Mucosa of descending colon (tissue), 3 donors: ENCODE measurements at regions not wholly inside any gene's neighbourhood (a gene's known extent, or its start where the extent isn't known, plus 50 kb on each side); places are given as distances from the start of the nearest gene placed in this dataset.

Experiments used
- ATAC-seq: fragments of 200-7000 bp; cut with Tn5 transposase; one replicate; pipeline ENCODE4 v1.9.1; 2020; ENCODE audit warnings: mild to moderate bottlenecking, moderate library complexity
- DNase-seq, 3 donors: peaks; one replicate each; pipeline ENCODE4 v3.0.0-alpha.2; 2020
- H3K36me3 ChIP-seq: fragments of 200-600 bp; one replicate; pipeline ENCODE4 v1.8.0; 2021; ENCODE audit warnings: low read depth, mild to moderate bottlenecking
- H3K4me1 ChIP-seq: fragments of 200-600 bp; one replicate; pipeline ENCODE4 v1.8.0; 2021; ENCODE audit warnings: low read depth, mild to moderate bottlenecking
- H3K4me3 ChIP-seq: fragments of 200-600 bp; one replicate; pipeline ENCODE4 v1.8.0; 2021; ENCODE audit warnings: mild to moderate bottlenecking
- H3K9me3 ChIP-seq: fragments of 200-600 bp; one replicate; pipeline ENCODE4 v1.8.0; 2021; ENCODE audit warnings: mild to moderate bottlenecking
- CTCF ChIP-seq: fragments of 200-600 bp; IDR thresholded peaks from one replicate; pipeline ENCODE4 v1.8.0; 2022; ENCODE audit warnings: antibody characterized with exemption, mild to moderate bottlenecking
- intact Hi-C, 2 donors: fragments of 100-400 bp; cut with DNase I in 1 of 2; cut with micrococcal nuclease in 1 of 2; formaldehyde crosslinking; loops; one replicate each; pipeline versions ENCODE4 v1.11.0 to v1.11.1; 2022; cut with DNase I, micrococcal nuclease
- donor health status: DM: no; HTN: no; CAD: no; lungs with moderate emphysema.
- donor health status: DM: no; HTN: no; CAD: no.
- donor health status: DM: no; HTN: yes; CAD: no.

- ATAC-seq: no peak
- Histone ChIP-seq H3K36me3 (no peaks in the 10 kb centered on the region), H3K9me3 (no peaks in the 10 kb centered on the region), H3K4me1 (no peaks in the 10 kb centered on the region), H3K4me3 (no peak overlapping the region)
- no peak for TF ChIP-seq CTCF
- DNase-seq: no peak
- intact Hi-C loops: no loop called here
These were observed 212.8 kb upstream of the ADAMTSL1 start for GRCh38 chr9:18261181-18261580.

GRCh38 chr9:18263377-18263776, 210.6 kb upstream of the ADAMTSL1 start:
- TF ChIP-seq CTCF: no peak
- DNase-seq (no peak), ATAC-seq (no peak)
- Histone ChIP-seq H3K4me3 (no peak overlapping the region), H3K36me3 (no peaks in the 10 kb centered on the region), H3K4me1 (no peaks in the 10 kb centered on the region), H3K9me3 (no peaks in the 10 kb centered on the region)
- intact Hi-C loops: no loop called here

- no peaks in the 10 kb centered on the region for H3K36me3 ChIP-seq
- no peak for DNase-seq
- no peak for TF ChIP-seq CTCF
- no peak overlapping the region for H3K4me3 ChIP-seq
- intact Hi-C loops: no loop called here
- peaks cover 7% of the 10 kb centered on the region for H3K9me3 ChIP-seq
- ATAC-seq: no peak
- no peaks in the 10 kb centered on the region for H3K4me1 ChIP-seq
These were observed 205.6 kb upstream of the ADAMTSL1 start for GRCh38 chr9:18268381-18268780.

- DNase-seq: no peak
These were observed 204.4 kb upstream of the ADAMTSL1 start for GRCh38 chr9:18269561-18269960.

GRCh38 chr9:18274693-18275092, 199.3 kb upstream of the ADAMTSL1 start:
- ATAC-seq: no peak
- no peaks in the 10 kb centered on the region for H3K4me1 ChIP-seq
- DNase-seq: no peak
- intact Hi-C loops: no loop called here
- no peaks in the 10 kb centered on the region for H3K36me3 ChIP-seq
- H3K4me3 ChIP-seq: no peak overlapping the region
- peaks cover 7% of the 10 kb centered on the region for H3K9me3 ChIP-seq
- no peak for TF ChIP-seq CTCF

More at GRCh38 chr9:18269561-18269960, 204.4 kb upstream of the ADAMTSL1 start:
- H3K4me3 ChIP-seq: no peak overlapping the region
- H3K9me3 ChIP-seq: peaks cover 7% of the 10 kb centered on the region
- TF ChIP-seq CTCF: no peak
- no peak for ATAC-seq
- intact Hi-C loops: no loop called here
- no peaks in the 10 kb centered on the region for H3K36me3 ChIP-seq
- H3K4me1 ChIP-seq: no peaks in the 10 kb centered on the region

- no peak for TF ChIP-seq CTCF
- H3K9me3 ChIP-seq: peaks cover 6% of the 10 kb centered on the region
- no peaks in the 10 kb centered on the region for H3K4me1 ChIP-seq
- no peaks in the 10 kb centered on the region for H3K36me3 ChIP-seq
- no peak for ATAC-seq
- DNase-seq: no peak
- H3K4me3 ChIP-seq: no peak overlapping the region
- intact Hi-C loops: no loop called here
These were observed 198.5 kb upstream of the ADAMTSL1 start for GRCh38 chr9:18275313-18275990.
